GM12878 (cell line): ENCODE measurements at regions not wholly inside any gene's neighbourhood (a gene's known extent, or its start where the extent isn't known, plus 50 kb on each side); places are given as distances from the start of the nearest gene placed in this dataset.

ENCODE experiments used
- ATAC-seq: fragments of 200-7000 bp; cut with Tn5 transposase; 3 replicates; pipeline ENCODE4 v1.9.1; 2020; ENCODE audit warnings: mild to moderate bottlenecking, moderate library complexity
- BruUV-seq: library from RNA; stranded (reverse); fragments of 400-500 nt; replicated peaks from 2 replicates; lab custom pipeline; 2021; lab: Mats Ljungman, UMichigan
- CTCF ChIA-PET: fragments of 300-600 bp; sonication (Branson Sonifier 250); formaldehyde crosslinking; extraction: SDS; loops from one replicate; lab custom pipeline; 2021; ENCODE audit warnings: inconsistent platforms; lab: Yijun Ruan, JAX
- POLR2A ChIA-PET: fragments of 350-600 bp; formaldehyde crosslinking; extraction: SDS; loops from one replicate; lab custom pipeline; 2021; ENCODE audit warnings: inconsistent platforms; lab: Charles Lee
- RAD21 ChIA-PET: fragments of 300-600 bp; sonication (Branson Sonifier 250); formaldehyde crosslinking; loops from one replicate; lab custom pipeline; 2023; ENCODE audit warnings: antibody characterized with exemption; ENCODE audit not compliant: unreplicated experiment; lab: Charles Lee
- SMC1A ChIA-PET: fragments of 300-600 bp; sonication (Branson Sonifier 250); formaldehyde crosslinking; loops from one replicate; lab custom pipeline; 2023; ENCODE audit not compliant: unreplicated experiment, uncharacterized antibody; lab: Charles Lee
- DNase-seq: peaks from one replicate; pipeline ENCODE4 v3.0.0-alpha.2; 2011; ENCODE audit warnings: low read depth, low spot score
- FAIRE-seq: peaks from 3 replicates; lab custom pipeline; 2011; peaks lifted over from hg19 to GRCh38; lab: Jason Lieb, UNC
- H2AFZ ChIP-seq: 2 replicates; pipeline ENCODE4 v1.6.0; 2011; ENCODE audit warnings: low read depth, low read length, control low read depth; ENCODE audit not compliant: control insufficient read depth
- H3K27ac ChIP-seq: 2 replicates; pipeline ENCODE4 v1.5.1; 2011; ENCODE audit warnings: control low read depth; ENCODE audit not compliant: control insufficient read depth, insufficient read depth
- H3K27me3 ChIP-seq, 2 experiments: replicated peaks in 1 of 2; 2 replicates each; pipeline versions ENCODE4 v1.6.0 to v1.6.1; 2011; ENCODE audit warnings: low read length in 1 of 2; ENCODE audit not compliant: control insufficient read depth in 2 of 2, insufficient read depth in 2 of 2
- H3K36me3 ChIP-seq, 2 experiments: 2 replicates each; pipeline ENCODE4 v1.5.1; 2011; ENCODE audit warnings: low read length in 1 of 2; ENCODE audit not compliant: control insufficient read depth in 2 of 2, insufficient read depth in 2 of 2
- H3K4me1 ChIP-seq: 2 replicates; pipeline ENCODE4 v1.6.1; 2011; ENCODE audit warnings: mild to moderate bottlenecking, low read length, moderate library complexity, mixed read lengths; ENCODE audit not compliant: control insufficient read depth, insufficient read depth
- H3K4me2 ChIP-seq: 2 replicates; pipeline ENCODE4 v1.6.0; 2011; ENCODE audit warnings: control low read depth; ENCODE audit not compliant: control insufficient read depth, insufficient read depth
- H3K4me3 ChIP-seq: fragments of 200-600 bp; sonication (generic); 2 replicates; pipeline ENCODE4 v1.5.1; 2016
- H3K79me2 ChIP-seq: 2 replicates; pipeline ENCODE4 v1.6.0; 2011; ENCODE audit warnings: low read length; ENCODE audit not compliant: control insufficient read depth, insufficient read depth
- H3K9ac ChIP-seq: 2 replicates; pipeline ENCODE4 v1.8.0; 2011; ENCODE audit warnings: low read length, control low read depth, mixed read lengths; ENCODE audit not compliant: control insufficient read depth, insufficient read depth
- H3K9me3 ChIP-seq: replicated peaks from 3 replicates; pipeline ENCODE4 v1.5.1; 2011; ENCODE audit warnings: mild to moderate bottlenecking, low read length; ENCODE audit not compliant: control insufficient read depth, insufficient read depth
- H4K20me1 ChIP-seq: 2 replicates; pipeline ENCODE4 v1.6.0; 2011; ENCODE audit not compliant: control insufficient read depth, insufficient read depth
- BCL11A ChIP-seq: IDR thresholded peaks from 2 replicates; pipeline ENCODE4 v1.6.1; 2011; ENCODE audit warnings: low read depth, low read length
- CBFB ChIP-seq: IDR thresholded peaks from 2 replicates; pipeline ENCODE4 v1.6.1; 2016; ENCODE audit warnings: antibody characterized with exemption, low read depth
- FOXK2 ChIP-seq: fragments of 450-650 bp; IDR thresholded peaks from 2 replicates; pipeline ENCODE4 v1.6.1; 2017; ENCODE audit warnings: mild to moderate bottlenecking, moderate library complexity
- FOXM1 ChIP-seq: IDR thresholded peaks from 2 replicates; pipeline ENCODE4 v1.6.1; 2012; ENCODE audit warnings: low read depth, mild to moderate bottlenecking, inconsistent platforms, low read length, moderate library complexity
- HCFC1 ChIP-seq: fragments of 150-350 bp; IDR thresholded peaks from 2 replicates; pipeline ENCODE4 v1.6.1; 2014; ENCODE audit warnings: low read length
- HDAC6 ChIP-seq: fragments of 200-600 bp; sonication (generic); IDR thresholded peaks from one replicate; pipeline ENCODE4 v1.8.0; 2017; ENCODE audit warnings: antibody characterized with exemption; ENCODE audit not compliant: unreplicated experiment
- JUNB ChIP-seq: IDR thresholded peaks from 2 replicates; pipeline ENCODE4 v1.6.1; 2016; ENCODE audit warnings: antibody characterized with exemption, mild to moderate bottlenecking
- MEF2A ChIP-seq: IDR thresholded peaks from 2 replicates; pipeline ENCODE4 v1.6.1; 2011; ENCODE audit warnings: low read depth, mild to moderate bottlenecking, low read length, moderate library complexity; ENCODE audit not compliant: insufficient read depth
- MYB ChIP-seq: fragments of 150-350 bp; IDR thresholded peaks from 2 replicates; pipeline ENCODE4 v1.6.1; 2014; ENCODE audit warnings: mild to moderate bottlenecking, low read depth, low read length, borderline replicate concordance
- NFYB ChIP-seq: IDR thresholded peaks from 2 replicates; pipeline ENCODE4 v1.6.1; 2011; ENCODE audit warnings: low read depth, mild to moderate bottlenecking, low read length, improper control_type of control experiment, moderate library complexity; ENCODE audit not compliant: insufficient read depth
- SMARCA5 ChIP-seq: fragments of 450-650 bp; IDR thresholded peaks from 2 replicates; pipeline ENCODE4 v1.6.1; 2017; ENCODE audit warnings: mild to moderate bottlenecking
- STAT1 ChIP-seq: fragments of 450-650 bp; conservative IDR thresholded peaks from 2 replicates; pipeline ENCODE4 v1.6.1; 2014; ENCODE audit warnings: antibody characterized with exemption, mild to moderate bottlenecking
- STAT3 ChIP-seq: IDR thresholded peaks from 2 replicates; pipeline ENCODE4 v1.6.1; 2011; ENCODE audit warnings: low read depth, low read length, improper control_type of control experiment
- TARDBP ChIP-seq: IDR thresholded peaks from 2 replicates; pipeline ENCODE4 v1.6.1; 2016; ENCODE audit warnings: borderline replicate concordance
- ZNF217 ChIP-seq: fragments of 450-650 bp; IDR thresholded peaks from 2 replicates; pipeline ENCODE4 v1.6.1; 2017; ENCODE audit warnings: antibody characterized with exemption, mild to moderate bottlenecking
- WGBS: methylation state at CpG from one replicate; pipeline ENCODE4 v1.1.6; 2016; ENCODE audit warnings: low lambda C conversion rate; ENCODE audit not compliant: insufficient replicate concordance, insufficient coverage; ENCODE audit errors: missing lambda C conversion rate; 5-methylcytosine and 5-hydroxymethylcytosine counted together
- in situ Hi-C: fragments of 300-500 bp; cut with MboI; formaldehyde crosslinking; loops from 9 replicates; pipeline ENCODE4 v1.14.3; 2018; ENCODE audit warnings: mixed read lengths
- intact Hi-C: fragments of 100-400 bp; cut with micrococcal nuclease; formaldehyde crosslinking; loops from one replicate; pipeline ENCODE4 v1.14.2; 2022; ENCODE audit not compliant: unreplicated experiment
- TF ChIP-seq, protein P1 (sequence below): IDR thresholded peaks from 2 replicates; pipeline ENCODE4 v1.6.1; 2012; ENCODE audit warnings: improper control_type of control experiment, low read depth, low read length; ENCODE audit not compliant: insufficient replicate concordance
- TF ChIP-seq, protein P2 (sequence below): IDR thresholded peaks from 2 replicates; pipeline ENCODE4 v1.6.1; 2011; ENCODE audit warnings: borderline replicate concordance, low read depth, mild to moderate bottlenecking, moderate library complexity, mixed read lengths, low read length; ENCODE audit not compliant: insufficient read depth; ENCODE audit errors: extremely low read length

GRCh38 chr20:61123286-61123685, 128.8 kb upstream of the CDH4 start (continued):
- TF ChIP-seq, protein P1, sequence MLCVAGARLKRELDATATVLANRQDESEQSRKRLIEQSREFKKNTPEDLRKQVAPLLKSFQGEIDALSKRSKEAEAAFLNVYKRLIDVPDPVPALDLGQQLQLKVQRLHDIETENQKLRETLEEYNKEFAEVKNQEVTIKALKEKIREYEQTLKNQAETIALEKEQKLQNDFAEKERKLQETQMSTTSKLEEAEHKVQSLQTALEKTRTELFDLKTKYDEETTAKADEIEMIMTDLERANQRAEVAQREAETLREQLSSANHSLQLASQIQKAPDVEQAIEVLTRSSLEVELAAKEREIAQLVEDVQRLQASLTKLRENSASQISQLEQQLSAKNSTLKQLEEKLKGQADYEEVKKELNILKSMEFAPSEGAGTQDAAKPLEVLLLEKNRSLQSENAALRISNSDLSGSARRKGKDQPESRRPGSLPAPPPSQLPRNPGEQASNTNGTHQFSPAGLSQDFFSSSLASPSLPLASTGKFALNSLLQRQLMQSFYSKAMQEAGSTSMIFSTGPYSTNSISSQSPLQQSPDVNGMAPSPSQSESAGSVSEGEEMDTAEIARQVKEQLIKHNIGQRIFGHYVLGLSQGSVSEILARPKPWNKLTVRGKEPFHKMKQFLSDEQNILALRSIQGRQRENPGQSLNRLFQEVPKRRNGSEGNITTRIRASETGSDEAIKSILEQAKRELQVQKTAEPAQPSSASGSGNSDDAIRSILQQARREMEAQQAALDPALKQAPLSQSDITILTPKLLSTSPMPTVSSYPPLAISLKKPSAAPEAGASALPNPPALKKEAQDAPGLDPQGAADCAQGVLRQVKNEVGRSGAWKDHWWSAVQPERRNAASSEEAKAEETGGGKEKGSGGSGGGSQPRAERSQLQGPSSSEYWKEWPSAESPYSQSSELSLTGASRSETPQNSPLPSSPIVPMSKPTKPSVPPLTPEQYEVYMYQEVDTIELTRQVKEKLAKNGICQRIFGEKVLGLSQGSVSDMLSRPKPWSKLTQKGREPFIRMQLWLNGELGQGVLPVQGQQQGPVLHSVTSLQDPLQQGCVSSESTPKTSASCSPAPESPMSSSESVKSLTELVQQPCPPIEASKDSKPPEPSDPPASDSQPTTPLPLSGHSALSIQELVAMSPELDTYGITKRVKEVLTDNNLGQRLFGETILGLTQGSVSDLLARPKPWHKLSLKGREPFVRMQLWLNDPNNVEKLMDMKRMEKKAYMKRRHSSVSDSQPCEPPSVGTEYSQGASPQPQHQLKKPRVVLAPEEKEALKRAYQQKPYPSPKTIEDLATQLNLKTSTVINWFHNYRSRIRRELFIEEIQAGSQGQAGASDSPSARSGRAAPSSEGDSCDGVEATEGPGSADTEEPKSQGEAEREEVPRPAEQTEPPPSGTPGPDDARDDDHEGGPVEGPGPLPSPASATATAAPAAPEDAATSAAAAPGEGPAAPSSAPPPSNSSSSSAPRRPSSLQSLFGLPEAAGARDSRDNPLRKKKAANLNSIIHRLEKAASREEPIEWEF, result no peak
- TF ChIP-seq MYB (no peak), STAT1 (no peak), SMARCA5 (no peak)

DNA sequence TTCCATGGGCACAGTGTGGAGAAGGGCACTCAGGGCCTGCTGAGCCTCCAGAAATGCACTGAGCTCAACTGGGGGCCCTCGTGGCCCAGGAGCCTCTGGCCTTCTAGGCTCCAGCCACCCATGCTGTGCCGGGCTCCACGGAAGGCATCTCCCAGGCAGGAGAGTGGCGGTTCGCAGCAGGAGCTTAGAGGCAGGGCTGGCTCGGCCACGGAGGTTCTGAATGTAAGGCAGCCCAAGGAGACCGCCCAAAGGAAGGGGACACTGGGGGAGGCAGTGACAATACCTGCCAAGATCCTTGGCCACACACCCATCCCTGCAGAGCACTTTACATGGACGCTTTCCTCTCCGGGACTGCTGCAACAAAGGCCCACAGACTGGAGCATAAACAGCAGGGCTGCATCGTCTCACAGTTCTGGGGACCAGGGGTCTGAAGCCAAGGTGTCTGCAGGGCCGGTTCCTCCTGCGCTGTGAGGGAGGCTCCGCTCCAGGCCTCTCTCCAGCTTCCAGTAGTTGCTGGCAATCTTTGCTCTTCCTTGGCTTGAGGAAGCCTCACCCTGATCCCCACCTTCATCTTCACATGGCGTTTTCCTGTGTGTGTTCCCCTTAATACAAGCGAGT, 128.2 kb upstream of the CDH4 start:
- Histone ChIP-seq H3K27ac (no peak overlapping the region), H3K27me3 (no peaks in the 10 kb centered on the region), H3K4me2 (no peak overlapping the region), H3K4me3 (no peak overlapping the region), H3K9ac (no peak overlapping the region), H3K79me2 (no peaks in the 10 kb centered on the region), H3K36me3 (no peaks in the 10 kb centered on the region), H3K9me3 (no peaks in the 10 kb centered on the region; the same call in 1 of the 3 replicates), H4K20me1 (no peaks in the 10 kb centered on the region), H3K4me1 (no peaks in the 10 kb centered on the region), H2AFZ (no peak overlapping the region)
- FAIRE-seq (no peak), ATAC-seq (no peak), DNase-seq (no peak)
- no TSS peak for BruUV-seq
- 45% methylated on average over 16 of the region's 16 CpGs for WGBS
- RAD21 ChIA-PET, result no interaction called here
- in situ Hi-C loops (loop anchor here (5.0 kb wide), 1 partner anchor 48 kb away; no protein-coding TSS in a partner anchor), intact Hi-C loops (no loop called here)
- SMC1A ChIA-PET, result no interaction called here
- CTCF ChIA-PET, result no interaction called here
- TF ChIP-seq JUNB, result no peak
- TF ChIP-seq HCFC1, result no peak
- no peak for TF ChIP-seq FOXK2
- TF ChIP-seq NFYB, result no peak
- TF ChIP-seq, protein P2, sequence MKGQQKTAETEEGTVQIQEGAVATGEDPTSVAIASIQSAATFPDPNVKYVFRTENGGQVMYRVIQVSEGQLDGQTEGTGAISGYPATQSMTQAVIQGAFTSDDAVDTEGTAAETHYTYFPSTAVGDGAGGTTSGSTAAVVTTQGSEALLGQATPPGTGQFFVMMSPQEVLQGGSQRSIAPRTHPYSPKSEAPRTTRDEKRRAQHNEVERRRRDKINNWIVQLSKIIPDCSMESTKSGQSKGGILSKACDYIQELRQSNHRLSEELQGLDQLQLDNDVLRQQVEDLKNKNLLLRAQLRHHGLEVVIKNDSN, result no peak
- TF ChIP-seq HDAC6, result no peak
- no peak for TF ChIP-seq CBFB
- no peak for TF ChIP-seq ZNF217
- no peak for TF ChIP-seq MEF2A
- no peak for TF ChIP-seq FOXM1
- no peak for TF ChIP-seq STAT3
- TF ChIP-seq BCL11A, result no peak
- no peak for TF ChIP-seq TARDBP
- POLR2A ChIA-PET, result no interaction called here
